ENCODE measurements at regions not wholly inside any gene's neighbourhood (a gene's known extent, or its start where the extent isn't known, plus 50 kb on each side); places are given as distances from the start of the nearest gene placed in this dataset.

DNA sequence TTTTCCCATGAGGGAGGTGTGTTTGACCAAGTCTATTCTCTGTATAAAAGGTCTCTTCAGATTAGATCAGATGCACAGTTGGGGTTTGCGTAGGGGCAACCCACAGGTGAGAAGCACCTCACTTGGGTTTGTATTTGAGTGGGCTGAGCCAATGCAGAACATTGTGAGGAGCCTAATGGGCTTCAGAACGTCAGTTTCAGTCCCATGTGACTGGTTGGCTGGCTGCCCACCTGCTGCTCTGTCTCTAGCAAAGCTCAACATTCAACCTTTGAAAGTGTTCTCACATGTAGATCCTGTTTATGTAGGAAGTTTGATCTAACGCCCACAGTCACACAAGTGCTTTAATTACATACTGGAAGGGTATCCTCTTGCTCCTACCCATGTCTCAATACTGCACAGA is 105.5 kb downstream of the FASLG start:
- TF ChIP-seq, protein P1, sequence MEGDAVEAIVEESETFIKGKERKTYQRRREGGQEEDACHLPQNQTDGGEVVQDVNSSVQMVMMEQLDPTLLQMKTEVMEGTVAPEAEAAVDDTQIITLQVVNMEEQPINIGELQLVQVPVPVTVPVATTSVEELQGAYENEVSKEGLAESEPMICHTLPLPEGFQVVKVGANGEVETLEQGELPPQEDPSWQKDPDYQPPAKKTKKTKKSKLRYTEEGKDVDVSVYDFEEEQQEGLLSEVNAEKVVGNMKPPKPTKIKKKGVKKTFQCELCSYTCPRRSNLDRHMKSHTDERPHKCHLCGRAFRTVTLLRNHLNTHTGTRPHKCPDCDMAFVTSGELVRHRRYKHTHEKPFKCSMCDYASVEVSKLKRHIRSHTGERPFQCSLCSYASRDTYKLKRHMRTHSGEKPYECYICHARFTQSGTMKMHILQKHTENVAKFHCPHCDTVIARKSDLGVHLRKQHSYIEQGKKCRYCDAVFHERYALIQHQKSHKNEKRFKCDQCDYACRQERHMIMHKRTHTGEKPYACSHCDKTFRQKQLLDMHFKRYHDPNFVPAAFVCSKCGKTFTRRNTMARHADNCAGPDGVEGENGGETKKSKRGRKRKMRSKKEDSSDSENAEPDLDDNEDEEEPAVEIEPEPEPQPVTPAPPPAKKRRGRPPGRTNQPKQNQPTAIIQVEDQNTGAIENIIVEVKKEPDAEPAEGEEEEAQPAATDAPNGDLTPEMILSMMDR (IDR thresholded peaks at IDR 0.05) = no peak
- no peak for TF ChIP-seq POLR2A (IDR thresholded peaks at IDR 0.05)

Data from uterus (tissue), 2 donors.